Neuronal stem cell (in vitro differentiated cells): ENCODE measurements at regions not wholly inside any gene's neighbourhood (a gene's known extent, or its start where the extent isn't known, plus 50 kb on each side); places are given as distances from the start of the nearest gene placed in this dataset.

Experiments used
- DNase-seq: peaks from one replicate; pipeline ENCODE4 v3.0.0-alpha.2; 2013; ENCODE audit warnings: low spot score
- H2AFZ ChIP-seq: one replicate; pipeline ENCODE4 v1.6.1; 2013; ENCODE audit warnings: mild to moderate bottlenecking, low read length, inconsistent platforms
- H2AK5ac ChIP-seq: 2 replicates; pipeline ENCODE4 v1.6.1; 2013; ENCODE audit warnings: low read depth, mild to moderate bottlenecking, inconsistent platforms, low read length, moderate library complexity, mixed read lengths
- H2BK120ac ChIP-seq: 2 replicates; pipeline ENCODE4 v1.6.1; 2013; ENCODE audit warnings: low read depth, mild to moderate bottlenecking, inconsistent platforms, low read length, moderate library complexity, mixed read lengths
- H2BK12ac ChIP-seq: one replicate; pipeline ENCODE4 v1.6.1; 2013; ENCODE audit warnings: low read length, inconsistent platforms
- H2BK15ac ChIP-seq: 2 replicates; pipeline ENCODE4 v1.6.1; 2013; ENCODE audit warnings: mild to moderate bottlenecking, low read length, inconsistent platforms, mixed read lengths
- H2BK5ac ChIP-seq: one replicate; pipeline ENCODE4 v1.6.1; 2013; ENCODE audit warnings: inconsistent platforms, mild to moderate bottlenecking, low read length, moderate library complexity
- H3K14ac ChIP-seq: one replicate; pipeline ENCODE4 v1.6.1; 2013; ENCODE audit warnings: low read length, inconsistent platforms
- H3K18ac ChIP-seq: 2 replicates; pipeline ENCODE4 v1.6.1; 2013; ENCODE audit warnings: low read length, inconsistent platforms
- H3K23ac ChIP-seq: 2 replicates; pipeline ENCODE4 v1.6.1; 2013; ENCODE audit warnings: low read depth, mild to moderate bottlenecking, mixed read lengths, low read length, inconsistent platforms; ENCODE audit not compliant: poor library complexity
- H3K27ac ChIP-seq: replicated peaks from 3 replicates; pipeline ENCODE4 v1.5.1; 2013; ENCODE audit warnings: low read length, inconsistent platforms
- H3K27me3 ChIP-seq, 3 experiments: 2 replicates each; pipeline ENCODE4 v1.6.1; 2013; ENCODE audit warnings: low read length in 3 of 3, mild to moderate bottlenecking in 2 of 3, inconsistent platforms in 1 of 3, low read depth in 1 of 3, mixed read lengths in 1 of 3, moderate library complexity in 1 of 3; ENCODE audit not compliant: control insufficient read depth in 3 of 3, insufficient read depth in 3 of 3
- H3K36me3 ChIP-seq, 2 donors: replicated peaks in 1 of 2; 2 replicates each; pipeline ENCODE4 v1.6.1; 2013; ENCODE audit warnings: low read length in 2 of 2; ENCODE audit not compliant: control insufficient read depth in 2 of 2, insufficient read depth in 2 of 2
- H3K4ac ChIP-seq: 2 replicates; pipeline ENCODE4 v1.6.1; 2013; ENCODE audit warnings: inconsistent platforms, mild to moderate bottlenecking, low read length, moderate library complexity
- H3K4me1 ChIP-seq, 2 donors: 1 replicate in 1 of 2; 2 replicates in 1 of 2; pipeline ENCODE4 v1.6.1; 2013; ENCODE audit warnings: low read length in 2 of 2, low read depth in 1 of 2; ENCODE audit not compliant: control insufficient read depth in 2 of 2, insufficient read depth in 1 of 2
- H3K4me2 ChIP-seq: one replicate; pipeline ENCODE4 v1.6.1; 2013; ENCODE audit warnings: mild to moderate bottlenecking, low read length, inconsistent platforms; ENCODE audit not compliant: insufficient read depth, poor library complexity, severe bottlenecking
- H3K4me3 ChIP-seq, 2 donors: 2 replicates each; pipeline ENCODE4 v1.5.1; 2013; ENCODE audit warnings: low read length in 2 of 2, mild to moderate bottlenecking in 2 of 2, inconsistent platforms in 1 of 2, moderate library complexity in 1 of 2
- H3K79me1 ChIP-seq: one replicate; pipeline ENCODE4 v1.6.1; 2013; ENCODE audit warnings: low read depth, mild to moderate bottlenecking, inconsistent platforms, low read length, moderate library complexity
- H3K9ac ChIP-seq: one replicate; pipeline ENCODE4 v1.6.1; 2013; ENCODE audit warnings: mild to moderate bottlenecking, low read depth, low read length, inconsistent platforms; ENCODE audit not compliant: poor library complexity
- H3K9me3 ChIP-seq, 2 donors: replicated peaks in 1 of 2; 2 replicates each; pipeline versions ENCODE3 to v1.6.1; 2013; ENCODE audit warnings: low read length in 2 of 2, mild to moderate bottlenecking in 2 of 2, inconsistent platforms in 1 of 2, low read depth in 1 of 2, mixed read lengths in 1 of 2, moderate library complexity in 1 of 2; ENCODE audit not compliant: control insufficient read depth in 2 of 2, insufficient read depth in 1 of 2
- H4K8ac ChIP-seq: one replicate; pipeline ENCODE4 v1.6.1; 2013; ENCODE audit warnings: low read depth, mild to moderate bottlenecking, inconsistent platforms, low read length, moderate library complexity
- H4K91ac ChIP-seq: one replicate; pipeline ENCODE4 v1.6.1; 2013; ENCODE audit warnings: low read length, low read depth, mild to moderate bottlenecking, inconsistent platforms; ENCODE audit not compliant: poor library complexity
- WGBS, 2 donors: extraction: QIAGEN DNeasy Blood & Tissue Kit; methylation state at CpG; one replicate each; pipeline ENCODE4 v1.1.7; 2013; ENCODE audit warnings: missing lambda C conversion rate in 2 of 2, mixed read lengths in 1 of 2; ENCODE audit not compliant: insufficient read length in 2 of 2, insufficient replicate concordance in 1 of 2; ENCODE audit errors: extremely low coverage in 2 of 2; 5-methylcytosine and 5-hydroxymethylcytosine counted together

DNA sequence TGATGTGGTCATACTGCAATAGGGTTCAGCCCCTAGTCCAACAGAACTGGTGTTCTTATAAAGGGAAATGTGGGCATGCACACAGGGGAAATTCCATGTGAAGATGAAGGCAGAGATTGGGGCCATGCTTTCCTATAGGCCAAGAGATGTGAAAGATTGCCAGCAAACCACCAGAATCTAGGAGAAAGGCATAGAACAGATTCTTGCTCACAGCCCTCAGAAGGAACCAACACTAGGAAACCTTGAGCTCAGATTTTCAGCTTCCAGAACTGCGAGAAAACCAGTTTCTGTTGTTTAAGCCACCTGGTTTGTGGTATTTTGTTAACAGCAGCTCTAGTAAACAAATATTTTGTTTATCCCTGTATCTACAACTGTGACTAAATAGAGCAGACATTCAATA is 197.6 kb upstream of the CITED2 start:
- Histone ChIP-seq H3K27me3 (no peaks in the 10 kb centered on the region), H3K23ac (no peak overlapping the region), H3K14ac (no peak overlapping the region), H2BK120ac (no peak overlapping the region), H3K4me1 (peaks cover 0 to 2% of the 10 kb centered on the region in 2 donors), H3K4ac (no peak overlapping the region), H2BK12ac (no peak overlapping the region), H2BK15ac (no peak overlapping the region), H3K4me3 (no peak overlapping the region), H2BK5ac (no peak overlapping the region), H3K9ac (no peak overlapping the region), H3K18ac (no peak overlapping the region), H3K9me3 (no peaks in the 10 kb centered on the region), H4K91ac (no peak overlapping the region), H2AK5ac (no peak overlapping the region), H4K8ac (no peak overlapping the region), H2AFZ (no peak overlapping the region), H3K79me1 (no peaks in the 10 kb centered on the region), H3K36me3 (no peaks in the 10 kb centered on the region), H3K4me2 (no peak overlapping the region), H3K27ac (no peak overlapping the region)
- no peak for DNase-seq
- WGBS, 2 donors: no CpG with 5 or more reads among the region's 1 CpG

DNA sequence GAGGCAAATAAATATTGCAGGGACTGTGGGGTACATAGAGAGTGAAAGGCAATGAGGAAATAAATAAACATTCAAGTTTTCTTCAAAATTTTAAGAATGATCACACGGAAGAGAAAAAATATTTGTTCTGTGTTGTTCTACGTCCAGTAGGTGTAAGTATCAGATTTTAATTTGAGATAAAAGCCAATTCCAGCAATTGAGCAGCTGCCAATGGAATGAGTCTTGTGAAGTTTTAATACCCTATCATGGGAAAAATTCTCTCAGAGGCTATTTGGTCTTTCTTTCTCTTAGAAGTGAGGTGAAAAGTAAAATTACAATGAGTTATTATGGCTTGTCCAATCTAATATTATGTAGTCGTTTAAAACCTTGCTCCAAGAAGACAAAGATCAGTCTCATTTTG is 195.7 kb upstream of the CITED2 start:
- Histone ChIP-seq H3K4me2 (no peak overlapping the region), H3K9ac (no peak overlapping the region), H3K23ac (no peak overlapping the region), H3K4ac (no peak overlapping the region), H3K14ac (no peak overlapping the region), H2BK15ac (no peak overlapping the region), H3K4me3 (no peak overlapping the region), H3K18ac (no peak overlapping the region), H2BK12ac (no peak overlapping the region), H3K9me3 (peaks cover 0 to under 1% of the 10 kb centered on the region in 2 donors), H2BK5ac (no peak overlapping the region), H3K36me3 (no peaks in the 10 kb centered on the region), H3K4me1 (peaks cover 0 to 2% of the 10 kb centered on the region in 2 donors), H2AK5ac (no peak overlapping the region), H3K27ac (no peak overlapping the region), H2AFZ (no peak overlapping the region), H2BK120ac (no peak overlapping the region), H4K91ac (no peak overlapping the region), H4K8ac (no peak overlapping the region), H3K79me1 (no peaks in the 10 kb centered on the region), H3K27me3 (no peaks in the 10 kb centered on the region)
- no CpG with 5 or more reads among the region's 3 CpGs for WGBS, 2 donors
- DNase-seq: no peak

DNA sequence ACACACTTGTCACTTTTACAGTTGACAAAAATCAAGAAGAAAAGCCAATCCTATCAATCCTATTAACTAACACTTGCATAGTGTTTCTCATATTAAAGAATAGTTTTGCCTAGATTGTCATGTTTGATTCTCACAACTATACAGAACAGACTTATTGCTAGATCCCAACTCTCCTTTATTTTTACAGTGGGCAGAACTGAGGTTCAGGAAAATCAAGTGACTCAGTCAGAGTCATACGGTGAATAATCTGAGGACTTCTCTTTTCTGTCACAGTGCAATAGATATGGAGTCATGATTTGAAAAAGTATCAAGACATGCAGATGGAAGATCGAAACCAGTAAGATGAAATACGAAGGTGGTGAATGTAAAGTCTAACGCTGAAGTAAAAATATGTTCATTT is 195.1 kb upstream of the CITED2 start:
- H4K8ac ChIP-seq: no peak overlapping the region
- no peak overlapping the region for H2AK5ac ChIP-seq
- H3K27me3 ChIP-seq: no peaks in the 10 kb centered on the region
- H2BK120ac ChIP-seq: no peak overlapping the region
- no peak overlapping the region for H3K4ac ChIP-seq
- peaks cover 0 to 2% of the 10 kb centered on the region in 2 donors for H3K4me1 ChIP-seq
- no peak overlapping the region for H3K4me3 ChIP-seq
- no peak overlapping the region for H3K27ac ChIP-seq
- peaks cover 0 to 2% of the 10 kb centered on the region in 2 donors for H3K9me3 ChIP-seq
- H2BK5ac ChIP-seq: no peak overlapping the region
- WGBS, 2 donors: no CpG with 5 or more reads among the region's 4 CpGs
- H3K14ac ChIP-seq: no peak overlapping the region
- no peak overlapping the region for H4K91ac ChIP-seq
- H3K36me3 ChIP-seq: no peaks in the 10 kb centered on the region
- H3K4me2 ChIP-seq: no peak overlapping the region
- H3K23ac ChIP-seq: no peak overlapping the region
- no peak overlapping the region for H3K9ac ChIP-seq
- H2AFZ ChIP-seq: no peak overlapping the region
- DNase-seq: no peak
- H3K79me1 ChIP-seq: no peaks in the 10 kb centered on the region
- no peak overlapping the region for H2BK12ac ChIP-seq
- H3K18ac ChIP-seq: no peak overlapping the region
- no peak overlapping the region for H2BK15ac ChIP-seq

DNA sequence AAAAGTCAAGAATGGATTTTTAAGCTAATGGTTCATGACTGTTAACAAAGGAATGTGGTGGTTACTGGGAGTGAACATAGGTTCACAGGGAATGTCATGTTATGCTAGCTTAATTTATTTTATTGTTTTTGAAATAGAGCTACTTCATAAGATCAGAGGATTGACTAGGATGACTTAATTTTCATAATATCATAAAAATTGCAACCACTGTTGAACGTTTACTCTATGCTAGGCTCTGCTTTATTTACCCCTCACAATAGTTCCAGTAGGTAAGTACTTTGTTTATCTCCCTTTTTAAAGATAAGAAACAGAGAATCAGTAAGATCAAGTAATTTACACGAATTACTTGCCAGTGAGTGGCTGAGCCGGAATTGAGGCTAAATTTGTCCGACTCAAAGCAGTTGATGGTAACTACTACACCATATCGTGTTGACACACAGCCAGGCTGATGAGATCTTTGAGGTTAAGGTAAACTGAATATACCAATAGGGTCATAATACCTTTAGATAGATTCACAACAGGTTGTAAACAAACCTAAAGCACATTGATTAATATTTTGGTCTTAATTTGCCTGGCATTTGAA is 194.6 kb upstream of the CITED2 start:
- Histone ChIP-seq H2AFZ (no peak overlapping the region), H3K4me2 (no peak overlapping the region), H3K9me3 (peaks cover 0 to 2% of the 10 kb centered on the region in 2 donors), H3K14ac (no peak overlapping the region), H2BK120ac (no peak overlapping the region), H3K9ac (no peak overlapping the region), H2BK15ac (no peak overlapping the region), H2BK5ac (no peak overlapping the region), H2BK12ac (no peak overlapping the region), H4K91ac (no peak overlapping the region), H3K36me3 (no peaks in the 10 kb centered on the region), H3K27me3 (no peaks in the 10 kb centered on the region), H3K4me1 (peaks cover 0 to 2% of the 10 kb centered on the region in 2 donors), H3K18ac (no peak overlapping the region), H3K23ac (no peak overlapping the region), H2AK5ac (no peak overlapping the region), H3K4ac (no peak overlapping the region), H3K4me3 (no peak overlapping the region), H3K79me1 (no peaks in the 10 kb centered on the region), H4K8ac (no peak overlapping the region), H3K27ac (no peak overlapping the region)
- no CpG with 5 or more reads among the region's 5 CpGs for WGBS, 2 donors
- DNase-seq: no peak
